Central memory CD4-positive, alpha-beta T cell (primary cell): ENCODE measurements at regions not wholly inside any gene's neighbourhood (a gene's known extent, or its start where the extent isn't known, plus 50 kb on each side); places are given as distances from the start of the nearest gene placed in this dataset.
"Not testable (repeated sequence)": the region's sequence is repeated elsewhere in the genome, so short reads cannot be mapped to it uniquely, and the experiment has no call there.

ENCODE experiments used
- DNase-seq: peaks from one replicate; pipeline ENCODE4 v3.0.0; 2022

DNA sequence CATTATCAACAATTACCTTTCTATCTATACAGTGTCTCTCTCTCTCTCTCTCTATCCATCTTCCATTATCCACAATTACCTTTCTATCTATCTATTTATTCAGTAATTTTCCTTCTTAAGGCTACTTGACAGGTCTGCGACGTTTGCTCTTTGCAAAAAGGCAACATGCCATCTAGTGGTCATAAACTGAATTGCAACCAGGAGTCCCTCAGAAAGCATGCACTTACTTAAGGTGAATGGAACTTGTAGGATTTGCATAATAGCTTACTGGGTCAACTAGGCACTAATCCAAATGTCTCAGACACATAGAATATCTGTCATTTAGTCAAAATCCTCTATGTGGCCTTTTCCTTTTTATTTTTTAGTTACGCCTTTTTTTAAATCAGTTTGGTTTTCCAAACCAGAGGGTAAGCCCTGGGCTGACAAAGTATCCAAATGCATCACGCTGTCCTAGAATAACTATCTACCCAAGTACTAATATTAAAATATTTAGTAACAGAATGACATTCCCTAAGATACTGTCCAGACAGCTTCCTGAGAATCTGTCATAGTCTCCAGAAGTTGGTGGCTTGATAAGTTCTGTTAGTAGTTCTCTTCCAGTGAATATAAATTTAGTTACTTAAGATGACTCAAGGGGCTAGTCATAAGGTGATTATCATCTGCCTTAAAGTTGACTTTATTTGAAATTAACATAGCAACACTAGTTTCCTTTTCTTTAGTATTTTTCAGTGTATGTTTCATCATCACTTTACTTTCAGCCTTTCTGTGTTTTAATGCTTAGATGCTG lies 208.3 kb downstream of the PPP1R3A start:
- peak; percentile 36 for DNase-seq

DNA sequence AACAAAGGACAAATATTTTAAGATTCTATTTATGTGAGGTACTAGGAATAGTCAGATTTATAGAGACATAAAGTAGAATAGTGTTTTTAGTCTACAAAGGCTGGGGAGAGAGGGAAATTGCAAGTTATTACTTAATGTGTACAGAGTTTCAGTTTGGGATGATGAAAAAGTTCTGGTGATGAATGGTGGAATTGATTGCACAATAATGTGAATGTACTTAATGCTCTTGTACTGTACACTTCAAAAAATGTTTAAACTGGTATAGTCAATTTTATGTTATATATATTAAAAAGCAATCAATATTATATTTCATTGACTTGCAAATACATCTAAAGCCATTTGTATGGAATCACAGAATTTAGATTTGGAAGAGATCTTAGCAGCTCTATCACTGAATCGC lies 213.4 kb downstream of the PPP1R3A start:
- DNase-seq: no peak

DNA sequence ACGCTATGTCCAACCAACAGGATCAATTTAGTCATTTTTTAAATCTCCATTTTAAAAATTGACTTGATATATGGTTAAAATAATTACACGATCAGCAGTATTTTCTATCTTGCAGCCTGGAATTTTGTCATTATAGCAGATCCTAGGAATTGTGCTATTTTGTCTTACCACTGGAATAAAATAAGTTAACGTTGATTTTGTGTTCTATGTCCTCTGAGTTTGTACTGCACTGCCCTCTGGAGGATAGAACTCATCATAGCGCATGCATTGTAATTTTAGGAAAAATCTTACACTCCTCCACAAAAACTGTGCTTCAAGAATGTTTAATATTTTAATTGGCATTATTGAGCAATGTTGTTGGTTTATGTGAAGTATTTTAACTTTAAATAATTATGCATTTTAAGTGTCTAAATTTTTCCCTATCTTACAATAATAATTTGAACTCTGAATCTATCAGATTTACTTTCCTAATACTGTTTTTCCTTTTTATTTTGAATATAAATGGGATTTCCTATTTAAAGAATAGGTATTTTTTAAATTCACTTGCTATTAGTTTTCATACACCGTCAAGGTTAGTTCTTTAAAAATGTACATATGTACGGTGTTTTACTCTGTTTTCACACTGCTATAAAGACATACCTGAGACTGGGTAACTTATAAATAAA lies 220.1 kb downstream of the PPP1R3A start:
- DNase-seq: no peak

DNA sequence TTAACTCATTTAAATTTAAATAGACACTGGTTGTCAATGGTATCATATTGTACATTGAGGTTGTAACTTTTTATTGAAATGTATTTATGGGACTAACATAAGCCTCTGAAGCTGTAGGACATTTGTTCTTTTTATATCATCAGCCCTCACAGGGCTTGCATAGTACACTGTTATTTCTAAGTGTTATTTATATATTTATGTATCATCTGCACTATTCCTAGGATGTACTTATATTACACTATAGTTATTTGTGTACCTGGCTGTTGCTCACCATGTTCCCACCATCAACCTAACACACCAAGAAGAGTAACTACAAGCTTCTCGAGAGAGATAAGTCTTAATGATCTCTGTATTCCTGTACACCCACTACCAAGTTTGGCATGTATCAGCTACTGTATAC lies 224.7 kb downstream of the PPP1R3A start:
- DNase-seq: no peak

DNA sequence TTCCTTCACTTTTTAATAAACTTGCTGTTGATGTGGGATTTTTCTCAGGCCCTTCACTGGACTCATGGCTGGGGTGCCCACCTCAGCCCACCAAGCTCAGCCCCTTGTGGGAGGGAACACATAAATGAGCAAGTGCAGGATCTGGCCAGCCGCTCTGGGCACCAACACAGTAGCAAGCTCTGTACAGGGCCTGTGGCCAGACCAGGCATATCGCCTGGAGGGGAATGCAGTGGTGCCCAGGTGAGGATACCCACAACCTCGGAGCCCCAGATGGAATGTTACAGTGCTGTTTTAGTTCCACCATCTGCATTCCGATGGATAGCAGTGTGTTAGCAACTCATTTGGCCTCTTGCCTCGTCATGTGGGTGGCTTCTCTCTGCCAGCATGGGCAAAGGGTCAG lies 234.6 kb downstream of the PPP1R3A start:
- no peak for DNase-seq

DNA sequence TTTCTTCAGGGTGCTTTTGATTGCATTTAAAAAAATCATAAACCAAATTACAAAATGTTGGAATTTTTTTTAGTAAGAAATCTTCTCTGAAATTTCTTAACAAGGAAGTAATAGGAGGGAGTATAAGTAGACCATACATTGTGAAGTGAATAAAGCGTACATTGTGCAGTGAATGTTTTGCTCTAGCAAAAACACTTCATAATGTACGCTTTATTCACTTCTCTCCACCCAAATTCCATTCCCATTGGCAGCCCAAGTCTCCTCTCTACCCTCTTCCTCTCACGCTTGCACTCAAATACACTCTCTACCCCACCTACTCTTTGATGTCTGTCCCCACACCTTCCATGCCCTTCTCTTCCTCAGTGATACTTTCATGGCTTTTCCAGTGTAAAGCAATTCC lies 241.0 kb downstream of the PPP1R3A start:
- no peak for DNase-seq

DNA sequence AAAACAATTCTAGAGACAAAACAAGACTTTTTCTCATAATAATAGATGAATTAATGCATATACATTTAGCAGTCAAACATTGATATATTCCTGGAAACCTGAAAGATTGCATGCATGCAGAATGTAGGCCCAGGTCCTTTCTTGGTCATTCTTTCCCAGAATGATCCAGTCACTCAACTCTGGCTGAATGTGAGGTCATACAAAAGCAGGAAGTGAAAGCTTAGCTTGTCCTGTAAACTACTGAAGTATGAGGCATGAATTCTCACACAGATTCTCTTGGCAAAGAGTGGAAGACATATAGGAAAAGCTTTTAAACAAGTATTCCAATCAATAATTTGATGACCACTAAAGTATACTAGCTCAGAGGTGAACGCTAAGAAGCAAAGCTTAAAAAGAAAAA lies 253.9 kb downstream of the PPP1R3A start:
- DNase-seq: no peak

DNA sequence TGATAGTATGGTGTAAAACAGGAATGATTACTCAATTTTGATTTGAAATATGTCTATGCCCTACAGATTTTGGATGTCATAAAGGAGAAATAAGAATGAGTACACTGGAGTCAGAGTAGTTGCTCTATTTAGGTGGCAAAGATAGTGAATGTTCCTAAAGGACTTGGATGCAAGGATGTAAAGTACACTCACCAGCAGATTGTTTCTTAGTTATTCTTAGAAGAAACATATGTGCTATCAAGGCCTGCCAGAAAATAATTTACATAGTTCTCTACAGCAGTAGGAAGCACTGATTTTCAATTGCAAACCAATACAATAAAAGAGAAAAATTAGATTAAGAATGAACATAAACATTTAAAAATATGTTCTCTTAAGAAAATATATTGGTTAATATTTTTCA lies 259.4 kb downstream of the PPP1R3A start:
- no peak for DNase-seq

DNA sequence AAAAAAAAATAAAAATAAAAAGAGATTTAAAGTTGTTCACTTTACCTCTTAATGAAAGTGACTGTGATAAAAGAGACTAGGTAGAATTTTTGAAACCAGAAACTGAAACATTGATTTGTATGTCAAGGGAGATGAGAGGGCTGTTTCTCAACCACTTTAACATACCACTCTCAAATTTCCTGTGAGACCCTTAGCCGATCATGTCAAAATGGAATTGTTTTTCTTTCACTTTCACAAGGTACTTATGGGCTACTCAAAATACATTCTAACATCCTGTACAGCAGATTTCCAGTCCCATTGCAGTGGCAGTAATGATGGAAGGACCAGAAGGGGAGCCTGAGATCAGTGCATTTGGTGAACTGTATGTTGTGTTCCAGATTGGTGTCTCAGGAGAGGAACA lies 261.2 kb downstream of the PPP1R3A start:
- no peak for DNase-seq

DNA sequence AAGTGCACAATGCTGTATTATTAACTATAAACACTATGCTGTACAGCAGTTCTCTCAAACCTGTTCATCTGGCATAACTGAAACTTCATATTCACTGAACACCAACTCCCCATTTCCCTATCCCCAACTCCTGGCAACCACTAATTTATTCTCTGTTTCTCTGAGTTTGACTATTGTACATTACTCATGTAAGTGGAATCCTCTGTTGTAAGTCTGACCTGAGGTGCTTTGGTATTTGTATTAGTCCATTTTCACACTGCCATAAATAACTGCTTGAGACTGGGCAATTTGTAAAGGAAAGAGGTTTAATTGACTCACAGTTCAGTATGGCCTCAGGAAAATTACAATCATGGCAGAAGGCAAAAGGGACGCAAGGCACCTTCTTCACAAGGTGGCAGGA lies 266.3 kb downstream of the PPP1R3A start:
- DNase-seq: no peak

DNA sequence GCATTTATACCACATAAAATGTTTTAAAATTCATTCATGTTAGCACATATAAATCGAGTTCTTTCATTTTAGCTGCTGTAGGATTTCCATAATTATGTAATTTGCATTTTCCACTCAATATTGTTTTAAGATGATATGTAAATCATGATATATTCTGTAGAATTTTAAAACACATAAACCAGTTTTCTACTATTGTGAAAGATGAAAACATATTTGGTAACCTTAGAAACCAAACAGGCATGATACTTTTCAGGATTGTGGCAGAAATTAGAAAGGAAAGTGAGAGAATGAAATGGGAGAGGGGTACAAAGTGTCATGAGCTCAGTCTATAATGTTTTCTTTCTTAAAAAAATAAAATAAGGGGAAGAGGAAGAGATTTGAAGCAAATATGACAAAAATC lies 269.3 kb downstream of the PPP1R3A start:
- DNase-seq: no peak

DNA sequence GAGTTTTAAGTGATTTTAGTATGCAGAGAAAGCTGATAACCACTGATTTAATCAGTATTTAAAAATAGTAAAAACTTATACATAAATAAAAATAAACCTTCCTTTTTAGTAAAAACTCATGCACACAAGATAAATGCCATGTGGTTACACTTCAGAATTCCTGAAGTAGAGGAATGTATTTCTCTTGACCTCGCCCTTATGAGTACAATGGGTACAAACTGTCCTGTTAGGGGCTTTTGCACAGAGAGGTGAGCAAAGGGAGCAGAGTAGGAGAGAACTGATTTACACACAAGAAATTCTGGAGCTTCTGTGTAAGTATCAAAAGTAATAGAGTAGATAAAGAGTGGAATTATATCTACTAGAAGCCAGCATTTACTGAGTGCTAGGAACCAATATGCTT lies 279.6 kb downstream of the PPP1R3A start:
- no peak for DNase-seq

DNA sequence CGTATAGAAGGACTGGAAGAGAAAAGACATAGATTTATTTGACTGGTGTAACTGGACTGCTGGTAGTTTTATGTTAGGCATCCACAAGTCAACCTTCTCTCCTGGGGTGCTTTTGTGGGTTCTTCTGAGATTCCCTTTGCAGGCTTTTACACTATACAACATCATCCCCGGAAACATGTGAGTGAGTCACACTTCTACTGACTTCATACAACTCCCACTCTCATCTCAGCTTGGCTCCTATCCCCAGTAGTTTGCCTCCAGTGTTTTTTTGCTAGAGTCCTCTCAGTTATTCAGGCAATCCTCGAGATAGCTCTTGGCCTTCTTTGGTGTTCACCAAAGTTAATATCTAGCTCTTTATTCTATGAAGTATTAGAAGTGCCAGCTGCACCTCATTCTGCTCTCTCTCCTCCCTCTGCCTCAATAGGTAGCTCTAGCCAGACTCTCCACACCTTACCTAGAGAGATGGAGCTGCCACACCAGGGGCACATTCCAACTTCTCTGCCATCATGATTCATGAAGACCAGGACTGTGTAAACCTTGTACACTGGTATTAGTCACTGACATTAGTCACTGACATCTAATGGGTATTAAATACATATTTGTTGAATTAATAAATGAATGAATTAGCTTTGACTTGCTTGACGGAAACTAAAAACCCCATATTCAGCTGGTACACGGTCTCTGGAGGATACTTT lies 281.9 kb downstream of the PPP1R3A start:
- DNase-seq: no peak

DNA sequence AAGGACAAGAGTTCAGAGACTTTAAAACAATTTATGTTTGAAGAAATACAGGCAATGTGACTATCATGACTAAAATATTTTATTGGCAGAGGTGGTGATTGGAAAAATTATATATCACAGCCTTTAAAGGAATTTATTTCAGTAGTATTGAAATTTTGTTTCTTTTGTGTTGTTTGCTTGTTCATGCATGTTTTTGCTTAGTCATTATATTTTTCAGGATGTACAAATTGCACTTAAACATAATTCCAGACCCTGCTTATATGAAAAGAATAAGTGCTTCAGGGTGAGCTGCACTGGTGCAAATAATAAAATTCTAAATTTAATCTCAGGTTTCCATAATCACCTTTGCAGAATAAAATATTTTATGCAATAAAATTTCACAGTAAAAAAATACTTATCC lies 283.3 kb downstream of the PPP1R3A start:
- DNase-seq: no peak

DNA sequence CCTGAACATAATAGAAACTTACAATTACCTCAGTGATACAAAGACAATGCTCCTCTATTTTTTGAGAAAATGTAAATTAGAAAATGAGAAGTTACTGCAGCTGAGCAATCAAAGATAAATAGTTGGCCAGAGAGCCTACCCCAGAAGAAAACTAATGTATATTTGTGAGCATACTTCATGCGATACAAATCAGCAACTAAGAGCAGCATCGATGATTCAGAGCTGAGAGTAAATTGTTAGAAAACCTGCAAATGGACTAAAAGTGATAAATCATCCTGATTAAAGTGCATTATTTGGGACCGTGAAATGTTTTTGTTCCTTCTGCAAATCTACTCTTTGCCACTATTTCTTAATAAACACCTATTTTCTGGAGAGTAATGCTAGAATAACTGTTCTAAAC lies 285.7 kb downstream of the PPP1R3A start:
- no peak for DNase-seq

DNA sequence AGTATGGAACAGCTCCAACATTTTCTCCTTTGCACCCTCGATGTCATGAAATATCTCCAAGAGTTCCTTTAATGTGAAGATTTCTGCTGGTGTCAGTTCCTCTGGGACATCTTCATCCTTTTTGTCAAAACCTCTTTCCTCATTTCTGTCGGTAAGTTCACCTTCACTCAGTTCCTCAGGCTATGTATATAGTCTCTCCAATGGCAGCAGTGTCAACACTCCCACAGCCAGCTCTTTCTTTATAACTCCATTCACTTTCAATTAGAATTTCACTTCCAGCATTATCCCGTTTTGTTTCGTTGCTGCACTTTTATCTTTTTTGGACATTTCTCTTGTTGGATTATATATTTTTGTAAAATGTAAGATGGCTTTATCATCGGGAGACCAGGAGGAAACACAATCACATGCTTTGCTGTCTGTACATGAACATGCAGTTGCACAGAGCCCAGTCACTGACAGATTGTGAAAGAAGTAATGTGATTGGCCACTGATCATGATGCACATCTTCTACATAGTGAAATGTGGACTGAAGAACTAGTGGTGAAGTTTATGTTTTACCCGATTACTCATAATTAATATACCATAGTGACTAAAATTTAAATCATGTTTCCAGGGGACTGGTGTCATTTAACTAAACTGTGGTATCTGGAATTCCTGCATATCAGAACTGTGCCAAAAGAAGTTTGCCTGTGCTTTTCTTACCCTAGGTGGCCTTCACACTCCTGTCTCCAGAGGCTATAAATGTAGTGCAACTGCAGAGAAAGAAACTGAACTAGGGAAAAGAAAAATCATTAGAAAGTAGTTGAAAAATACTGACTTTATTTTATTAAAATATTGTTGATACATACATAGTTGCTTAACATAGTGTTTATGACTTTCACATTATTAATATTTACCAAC lies 289.6 kb downstream of the PPP1R3A start:
- DNase-seq: no peak

DNA sequence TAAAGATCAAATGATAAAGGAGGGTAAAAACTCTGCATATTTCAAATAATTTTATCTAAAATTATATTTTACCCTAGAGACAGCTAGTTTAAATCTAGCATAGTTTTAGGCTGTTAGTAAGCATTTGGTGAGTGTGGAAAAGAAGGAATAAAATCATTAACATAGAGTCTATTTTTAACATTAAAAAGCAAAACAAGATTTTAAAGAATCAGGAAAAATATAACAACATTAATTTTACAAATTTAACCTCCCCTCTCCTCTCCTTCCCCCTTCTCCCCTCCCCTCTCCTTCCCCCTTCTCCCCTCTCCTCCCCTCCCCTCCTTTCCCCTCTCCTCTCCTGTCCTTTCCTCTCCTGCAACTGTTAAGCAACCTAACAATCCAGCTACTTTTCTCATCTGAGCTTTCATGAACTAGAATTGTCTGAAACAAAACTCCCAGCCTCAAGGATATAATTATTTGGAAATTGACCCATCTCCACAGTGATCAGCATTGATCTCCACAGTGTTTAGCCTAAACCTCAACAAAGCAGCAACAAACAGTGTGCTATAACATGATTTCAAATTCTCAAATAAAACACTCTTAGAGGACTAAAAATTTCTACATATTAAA lies 293.2 kb downstream of the PPP1R3A start:
- no peak for DNase-seq

DNA sequence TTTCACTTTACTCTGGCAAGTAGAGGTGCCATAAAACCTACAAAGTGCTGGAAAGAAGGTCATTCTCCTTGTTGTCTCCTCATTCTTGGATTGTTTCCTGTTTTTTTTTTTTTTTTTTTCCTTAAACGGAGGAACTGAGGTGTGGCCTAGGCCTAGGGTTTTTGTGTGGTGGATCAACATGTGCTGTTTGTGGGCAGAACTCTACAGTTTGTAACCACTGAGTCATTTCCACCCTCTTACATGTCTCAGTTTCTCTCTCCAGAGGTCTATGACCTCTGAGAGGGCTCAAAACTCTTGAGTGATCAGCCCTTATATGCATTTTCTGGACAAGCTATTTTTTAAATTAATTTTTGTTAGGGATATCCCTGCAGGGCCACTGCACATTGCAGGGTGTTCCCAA lies 296.0 kb downstream of the PPP1R3A start:
- DNase-seq: no peak

DNA sequence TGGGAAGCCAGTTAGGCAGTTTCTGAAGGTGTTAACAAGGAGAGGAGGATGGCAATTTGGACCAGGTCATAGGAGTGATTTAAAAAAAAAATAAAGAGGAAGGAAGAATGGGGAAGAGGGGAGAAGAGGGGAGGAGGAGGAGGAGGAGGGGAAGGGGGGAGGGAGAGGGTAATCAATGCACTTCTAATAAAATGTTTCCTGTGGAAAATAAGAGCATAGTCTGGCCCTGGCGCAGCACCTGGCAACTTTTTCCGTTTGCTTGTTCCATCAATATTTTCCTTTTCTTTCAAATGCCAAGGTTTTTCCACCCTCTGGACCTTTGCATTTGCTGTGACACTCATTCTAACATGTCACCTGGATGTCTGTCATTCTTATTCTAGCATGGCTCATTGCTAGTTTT lies 308.2 kb downstream of the PPP1R3A start:
- DNase-seq: no peak

DNA sequence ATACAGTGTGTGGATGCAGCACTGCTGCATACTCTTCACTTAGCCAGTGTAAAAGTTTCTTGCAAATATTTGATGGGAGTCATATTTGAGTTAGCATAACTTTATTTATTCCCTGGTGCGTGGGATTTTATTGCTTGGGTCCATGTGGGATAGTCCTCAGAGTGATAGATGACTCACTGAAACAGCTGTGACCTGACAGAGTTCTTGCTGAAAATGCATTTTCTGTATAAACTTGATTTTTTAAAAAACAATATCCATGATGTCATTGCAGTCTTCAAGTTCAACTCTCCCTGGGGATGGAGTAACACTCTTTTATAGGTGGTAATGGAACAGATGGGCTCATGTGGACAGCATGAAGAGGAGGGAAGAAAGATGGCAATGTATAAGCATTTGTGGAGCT lies 310.0 kb downstream of the PPP1R3A start:
- no peak for DNase-seq

DNA sequence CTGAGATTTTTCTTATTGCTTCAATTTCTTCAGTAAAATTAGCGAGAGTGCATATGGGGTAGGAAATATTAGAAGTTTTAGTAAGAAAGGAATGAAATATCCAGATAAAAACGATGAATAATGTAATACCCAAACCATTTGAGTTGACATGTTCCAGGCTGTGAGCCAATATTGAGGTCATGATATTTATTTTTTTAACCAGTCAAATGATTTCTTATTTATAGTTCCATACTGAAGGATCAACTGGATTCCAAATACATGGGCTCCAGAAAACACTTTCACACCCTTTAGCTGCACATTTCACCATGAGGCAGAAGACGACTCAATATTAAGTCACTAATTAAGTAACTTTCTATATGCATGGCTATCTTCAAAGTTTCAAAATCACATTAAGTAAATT lies 312.5 kb downstream of the PPP1R3A start:
- no peak for DNase-seq

DNA sequence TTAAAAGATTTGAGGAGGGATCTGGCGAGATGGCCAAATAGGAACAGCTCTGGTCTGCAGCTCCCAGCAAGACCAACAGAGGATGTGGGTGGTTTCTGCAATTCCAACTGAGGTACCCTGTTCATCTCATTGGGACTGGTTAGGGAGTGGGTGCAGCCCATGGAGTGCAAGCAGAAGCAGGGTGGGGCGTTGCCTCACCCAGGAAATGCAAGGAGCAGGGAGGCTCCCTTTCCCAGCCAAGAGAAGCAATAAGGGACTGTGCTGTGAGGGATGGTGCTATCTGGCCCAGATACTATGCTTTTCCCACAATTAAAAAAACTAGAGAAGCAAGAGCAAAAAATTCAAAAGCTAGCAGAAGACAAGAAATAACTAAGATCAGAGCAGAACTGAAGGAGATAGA lies 318.4 kb downstream of the PPP1R3A start:
- not testable (repeated sequence) for DNase-seq

DNA sequence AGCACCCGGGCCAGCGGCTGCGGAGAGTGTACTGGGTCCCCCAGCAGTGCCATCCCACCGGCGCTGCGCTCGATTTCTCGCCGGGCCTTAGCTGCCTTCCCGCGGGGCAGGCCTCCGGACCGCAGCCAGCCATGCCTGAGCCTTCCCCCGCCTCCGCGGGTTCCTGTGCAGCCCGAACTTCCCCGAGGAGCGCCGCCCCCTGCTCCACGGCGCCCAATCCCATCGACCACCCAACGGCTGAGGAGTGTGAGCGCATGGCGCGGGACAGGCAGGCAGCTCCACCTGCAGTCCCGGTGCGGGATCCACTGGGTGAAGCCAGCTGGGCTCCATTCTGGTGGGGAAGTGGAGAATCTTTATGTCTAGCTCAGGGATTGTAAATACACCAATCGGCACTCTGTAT lies 325.4 kb downstream of the PPP1R3A start:
- DNase-seq: not testable (repeated sequence)
